Mesendoderm (in vitro differentiated cells): ENCODE measurements at regions not wholly inside any gene's neighbourhood (a gene's known extent, or its start where the extent isn't known, plus 50 kb on each side); places are given as distances from the start of the nearest gene placed in this dataset.

Experiments
- DNase-seq: peaks from one replicate; pipeline ENCODE4 v3.0.0; 2013
- H2AK5ac ChIP-seq: 2 replicates; pipeline ENCODE4 v1.6.1; 2013; ENCODE audit warnings: low read length, inconsistent platforms
- H2BK120ac ChIP-seq: 2 replicates; pipeline ENCODE4 v1.6.1; 2013; ENCODE audit warnings: low read depth, mild to moderate bottlenecking, low read length, moderate library complexity, mixed read lengths
- H2BK15ac ChIP-seq: replicated peaks from 2 replicates; pipeline ENCODE4 v1.6.1; 2013; ENCODE audit warnings: low read depth, mild to moderate bottlenecking, moderate library complexity
- H2BK5ac ChIP-seq: 2 replicates; pipeline ENCODE4 v1.6.1; 2013; ENCODE audit warnings: low read length, inconsistent platforms
- H3K18ac ChIP-seq: 2 replicates; pipeline ENCODE4 v1.6.1; 2013; ENCODE audit warnings: mild to moderate bottlenecking, low read length, mixed read lengths
- H3K23ac ChIP-seq: one replicate; pipeline ENCODE4 v1.6.1; 2013; ENCODE audit warnings: low read length
- H3K27ac ChIP-seq: 2 replicates; pipeline ENCODE4 v1.5.1; 2013; ENCODE audit warnings: low read depth, mild to moderate bottlenecking, inconsistent platforms, low read length, moderate library complexity
- H3K27me3 ChIP-seq: 2 replicates; pipeline ENCODE4 v1.6.1; 2013; ENCODE audit warnings: low read length, control low read depth, mild to moderate bottlenecking, inconsistent platforms; ENCODE audit not compliant: insufficient read depth, poor library complexity
- H3K36me3 ChIP-seq: 2 replicates; pipeline ENCODE4 v1.6.1; 2013; ENCODE audit warnings: low read length, inconsistent platforms; ENCODE audit not compliant: control insufficient read depth, insufficient read depth
- H3K4ac ChIP-seq: one replicate; pipeline ENCODE4 v1.6.1; 2013; ENCODE audit warnings: low read depth, mild to moderate bottlenecking, low read length, moderate library complexity
- H3K4me1 ChIP-seq: 2 replicates; pipeline ENCODE4 v1.6.1; 2013; ENCODE audit warnings: low read depth, low read length, inconsistent platforms; ENCODE audit not compliant: control insufficient read depth
- H3K4me2 ChIP-seq: 2 replicates; pipeline ENCODE4 v1.6.1; 2013; ENCODE audit warnings: low read length
- H3K4me3 ChIP-seq: 2 replicates; pipeline ENCODE4 v1.5.1; 2013; ENCODE audit warnings: mild to moderate bottlenecking, low read length
- H3K56ac ChIP-seq: one replicate; pipeline ENCODE4 v1.6.1; 2013; ENCODE audit warnings: low read length
- H3K79me1 ChIP-seq: 2 replicates; pipeline ENCODE4 v1.6.1; 2013; ENCODE audit warnings: low read length, inconsistent platforms
- H3K79me2 ChIP-seq: 2 replicates; pipeline ENCODE4 v1.6.1; 2013; ENCODE audit warnings: mild to moderate bottlenecking, low read length; ENCODE audit not compliant: control insufficient read depth, insufficient read depth
- H3K9ac ChIP-seq: 2 replicates; pipeline ENCODE4 v1.6.1; 2013; ENCODE audit warnings: low read length, inconsistent platforms
- H4K5ac ChIP-seq: one replicate; pipeline ENCODE4 v1.6.1; 2013; ENCODE audit warnings: low read length
- H4K8ac ChIP-seq: one replicate; pipeline ENCODE4 v1.6.1; 2013; ENCODE audit warnings: low read depth, mild to moderate bottlenecking, control low read depth, low read length, moderate library complexity
- WGBS: extraction: QIAGEN DNeasy Blood & Tissue Kit; methylation state at CpG from one replicate; pipeline ENCODE4 v1.1.7; 2013; ENCODE audit warnings: low lambda C conversion rate, missing lambda C conversion rate; ENCODE audit not compliant: insufficient coverage; ENCODE audit errors: extremely low coverage; 5-methylcytosine and 5-hydroxymethylcytosine counted together

DNA sequence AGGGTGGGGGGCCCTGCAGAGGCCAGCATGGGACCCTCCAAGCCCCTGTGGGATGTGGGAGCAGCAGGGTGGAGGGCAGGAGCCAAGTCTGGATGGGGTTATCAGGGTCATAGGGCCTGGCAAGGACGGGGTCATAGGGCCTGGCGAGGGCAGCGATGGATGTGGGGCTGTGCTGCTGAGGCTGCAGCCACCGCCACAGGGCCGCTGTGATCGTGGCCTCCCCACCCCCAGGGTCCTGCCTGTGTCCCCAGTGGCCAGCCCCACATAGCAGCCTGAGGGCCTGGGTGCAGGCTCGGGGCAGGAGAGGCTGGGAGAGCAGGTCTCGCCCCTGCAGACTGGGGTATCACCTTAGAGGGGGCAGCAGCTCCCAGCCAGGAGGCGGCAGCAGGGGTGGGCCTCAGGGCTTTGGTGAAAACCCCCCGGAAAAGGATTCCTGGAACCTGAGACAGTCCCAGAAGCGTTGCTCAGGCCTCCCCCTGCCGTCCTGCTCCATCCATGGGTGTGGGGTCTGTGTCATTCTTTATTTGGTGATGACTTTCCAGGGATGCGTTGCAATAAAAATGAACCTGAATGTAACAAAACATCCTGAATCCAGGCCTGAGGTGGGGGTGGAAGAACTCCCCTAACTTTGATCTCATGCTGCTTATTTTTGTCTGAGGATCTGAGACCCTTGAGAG is 107.3 kb upstream of the SHH start:
- Histone ChIP-seq H3K36me3 (no peaks in the 10 kb centered on the region), H3K18ac (no peak overlapping the region), H4K5ac (no peak overlapping the region), H2BK120ac (no peak overlapping the region), H2AK5ac (no peak overlapping the region), H3K27me3 (no peaks in the 10 kb centered on the region), H3K27ac (no peak overlapping the region), H3K9ac (no peak overlapping the region), H3K56ac (no peak overlapping the region), H3K4ac (no peak overlapping the region), H3K4me3 (no peak overlapping the region), H2BK15ac (no peak overlapping the region), H3K4me1 (no peaks in the 10 kb centered on the region), H4K8ac (no peak overlapping the region), H2BK5ac (no peak overlapping the region), H3K79me2 (no peaks in the 10 kb centered on the region), H3K79me1 (no peaks in the 10 kb centered on the region), H3K23ac (no peak overlapping the region), H3K4me2 (no peak overlapping the region)
- DNase-seq = no peak
- WGBS = no CpG with 5 or more reads among the region's 13 CpGs

DNA sequence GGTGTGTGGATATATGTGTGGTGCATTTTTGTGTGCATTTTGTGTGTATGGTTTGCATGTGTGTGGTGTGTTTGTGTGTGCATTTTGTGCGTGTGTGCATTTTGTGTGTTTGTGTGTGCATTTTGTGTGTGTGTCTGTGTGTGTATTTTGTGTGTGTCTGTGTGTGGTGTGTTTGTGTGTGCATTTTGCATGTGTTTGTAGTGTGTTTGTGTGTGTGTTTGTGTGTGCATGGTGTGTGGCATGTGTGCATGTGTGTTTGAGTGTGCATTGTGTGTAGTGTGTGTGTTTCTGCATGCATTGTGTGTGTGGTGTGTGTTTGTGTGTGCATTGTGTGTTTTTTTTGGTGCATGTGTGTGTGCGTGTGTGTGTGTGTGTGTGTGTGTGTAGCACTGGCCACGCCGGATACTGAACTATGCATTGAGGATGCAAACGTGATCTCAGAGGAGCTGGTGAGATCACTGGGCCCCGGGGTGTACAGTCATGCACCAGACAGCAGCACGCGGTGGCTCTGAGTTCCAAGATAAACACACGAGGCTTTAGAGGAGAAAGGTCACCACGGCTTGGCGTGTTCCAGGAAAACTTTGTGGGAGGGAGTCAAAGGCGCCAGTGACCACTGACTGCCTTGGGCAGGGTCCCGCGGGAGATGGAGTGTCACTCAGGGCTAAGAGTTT is 106.6 kb upstream of the SHH start:
- Histone ChIP-seq H3K56ac (no peak overlapping the region), H3K4me2 (no peak overlapping the region), H3K27ac (no peak overlapping the region), H3K79me1 (no peaks in the 10 kb centered on the region), H2BK15ac (no peak overlapping the region), H3K79me2 (no peaks in the 10 kb centered on the region), H2BK120ac (no peak overlapping the region), H3K18ac (no peak overlapping the region), H2AK5ac (no peak overlapping the region), H2BK5ac (no peak overlapping the region), H3K4me3 (no peak overlapping the region), H3K4ac (no peak overlapping the region), H4K5ac (no peak overlapping the region), H3K27me3 (no peaks in the 10 kb centered on the region), H3K4me1 (no peaks in the 10 kb centered on the region), H3K36me3 (no peaks in the 10 kb centered on the region), H4K8ac (no peak overlapping the region), H3K9ac (no peak overlapping the region), H3K23ac (no peak overlapping the region)
- no peak for DNase-seq
- WGBS = no CpG with 5 or more reads among the region's 14 CpGs

DNA sequence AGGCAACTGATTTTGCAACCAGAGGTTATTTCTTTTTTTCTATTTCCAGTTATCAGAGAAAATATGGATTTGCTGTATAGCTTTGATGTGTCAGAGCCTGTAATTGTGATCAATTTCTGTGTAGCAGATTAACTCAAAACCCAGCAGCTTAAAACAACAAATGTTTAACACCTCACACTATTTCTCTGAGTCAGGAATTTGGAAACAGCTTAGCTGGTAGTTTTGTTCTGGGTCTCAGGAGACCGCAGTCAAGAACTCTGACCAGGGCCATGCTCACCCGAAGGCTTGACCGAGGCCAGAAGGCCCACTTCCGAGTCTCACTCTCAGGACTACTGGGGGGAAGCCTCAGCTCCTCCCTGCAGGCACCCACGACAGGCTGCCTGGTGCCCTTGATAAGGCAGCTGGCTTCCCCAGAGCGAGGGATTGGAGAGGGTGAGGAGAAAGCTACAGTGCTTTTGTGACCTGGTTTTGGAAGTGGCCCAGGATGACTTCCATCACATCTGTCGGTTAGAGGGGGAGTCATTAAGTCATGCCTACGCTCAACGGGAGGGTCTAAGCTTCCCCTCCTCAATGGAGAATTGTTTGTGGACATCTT is 105.7 kb upstream of the SHH start:
- H3K27ac ChIP-seq = no peak overlapping the region
- no peaks in the 10 kb centered on the region for H3K36me3 ChIP-seq
- H3K4ac ChIP-seq = no peak overlapping the region
- no peak overlapping the region for H3K9ac ChIP-seq
- no peaks in the 10 kb centered on the region for H3K27me3 ChIP-seq
- no peak overlapping the region for H4K8ac ChIP-seq
- no peaks in the 10 kb centered on the region for H3K79me1 ChIP-seq
- WGBS = no CpG with 5 or more reads among the region's 9 CpGs
- H3K4me3 ChIP-seq = no peak overlapping the region
- H3K18ac ChIP-seq = no peak overlapping the region
- no peak overlapping the region for H2AK5ac ChIP-seq
- H3K4me1 ChIP-seq = no peaks in the 10 kb centered on the region
- no peak overlapping the region for H4K5ac ChIP-seq
- no peak overlapping the region for H3K56ac ChIP-seq
- H2BK5ac ChIP-seq = no peak overlapping the region
- H3K23ac ChIP-seq = no peak overlapping the region
- H3K4me2 ChIP-seq = no peak overlapping the region
- H2BK120ac ChIP-seq = no peak overlapping the region
- H3K79me2 ChIP-seq = no peaks in the 10 kb centered on the region
- H2BK15ac ChIP-seq = no peak overlapping the region
- DNase-seq = no peak

DNA sequence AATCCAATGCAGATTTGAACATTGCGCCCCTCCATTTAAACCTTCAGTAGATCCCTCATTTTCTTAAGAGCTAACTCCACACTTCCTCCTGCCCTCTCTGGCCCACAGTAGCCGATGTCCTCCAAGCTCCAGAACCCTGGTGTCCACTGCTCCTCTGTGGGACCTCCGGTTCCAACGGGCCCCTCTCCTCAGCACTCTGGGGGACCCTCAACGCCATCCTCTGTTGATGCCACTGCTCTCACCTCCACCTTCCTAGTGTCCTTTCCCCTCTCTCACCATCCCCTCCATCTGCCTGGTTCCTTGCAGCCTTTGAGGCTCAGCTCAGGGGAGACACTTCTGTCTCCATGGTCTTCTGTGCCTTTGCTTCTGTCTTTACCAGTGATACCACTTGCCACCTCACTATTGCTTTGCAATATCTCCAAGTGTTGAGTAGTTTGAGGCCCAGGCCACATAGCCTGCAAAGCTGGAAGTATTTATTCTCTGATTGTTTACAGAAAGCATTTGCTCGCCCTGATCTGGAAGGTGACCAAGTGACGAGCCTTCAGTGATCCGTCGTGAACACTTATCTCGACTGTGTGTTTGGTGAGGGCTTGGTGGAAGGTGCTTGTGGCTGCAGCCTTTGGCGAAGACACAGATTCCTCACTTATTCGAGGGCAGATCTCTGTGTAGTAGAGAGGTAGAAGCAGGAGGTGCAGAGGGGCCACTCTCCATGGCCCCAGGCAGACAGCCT is 104.8 kb upstream of the SHH start:
- no peak overlapping the region for H2BK120ac ChIP-seq
- H3K4ac ChIP-seq = no peak overlapping the region
- H3K27me3 ChIP-seq = no peaks in the 10 kb centered on the region
- no peak overlapping the region for H4K5ac ChIP-seq
- H3K79me2 ChIP-seq = no peaks in the 10 kb centered on the region
- no peak overlapping the region for H3K4me2 ChIP-seq
- no peak overlapping the region for H3K4me3 ChIP-seq
- no peaks in the 10 kb centered on the region for H3K79me1 ChIP-seq
- no peak overlapping the region for H3K23ac ChIP-seq
- H3K4me1 ChIP-seq = no peaks in the 10 kb centered on the region
- H3K56ac ChIP-seq = no peak overlapping the region
- H3K36me3 ChIP-seq = no peaks in the 10 kb centered on the region
- WGBS = no CpG with 5 or more reads among the region's 12 CpGs
- H3K27ac ChIP-seq = no peak overlapping the region
- no peak for DNase-seq
- H2BK15ac ChIP-seq = no peak overlapping the region
- no peak overlapping the region for H3K9ac ChIP-seq
- H2BK5ac ChIP-seq = no peak overlapping the region
- H4K8ac ChIP-seq = no peak overlapping the region
- H2AK5ac ChIP-seq = no peak overlapping the region
- no peak overlapping the region for H3K18ac ChIP-seq

DNA sequence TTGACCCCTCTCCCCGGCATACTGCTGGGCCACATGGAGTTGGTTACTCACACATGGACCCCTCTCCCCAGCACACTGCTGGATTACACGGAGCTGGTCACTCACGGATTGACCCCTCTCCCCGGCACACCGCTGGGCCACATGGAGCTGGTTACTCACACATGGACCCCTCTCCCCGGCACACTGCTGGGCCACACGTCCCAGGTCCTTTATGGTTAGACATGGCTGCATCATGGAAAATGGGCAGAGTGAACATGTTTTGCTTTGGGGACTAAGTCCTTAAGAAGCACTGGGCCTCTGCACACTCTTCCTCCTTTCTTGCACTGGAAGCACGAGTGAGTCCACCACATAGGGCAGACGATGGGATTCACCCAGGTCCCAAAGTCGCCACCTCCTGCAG is 102.1 kb upstream of the SHH start:
- H3K79me2 ChIP-seq = no peaks in the 10 kb centered on the region
- H3K9ac ChIP-seq = no peak overlapping the region
- no peak overlapping the region for H4K8ac ChIP-seq
- no peak overlapping the region for H3K4me3 ChIP-seq
- no peak overlapping the region for H2BK120ac ChIP-seq
- no peaks in the 10 kb centered on the region for H3K27me3 ChIP-seq
- DNase-seq = no peak
- no peaks in the 10 kb centered on the region for H3K4me1 ChIP-seq
- no peak overlapping the region for H2BK15ac ChIP-seq
- no peaks in the 10 kb centered on the region for H3K36me3 ChIP-seq
- H3K4me2 ChIP-seq = no peak overlapping the region
- H2BK5ac ChIP-seq = no peak overlapping the region
- WGBS = no CpG with 5 or more reads among the region's 10 CpGs
- no peak overlapping the region for H4K5ac ChIP-seq
- H3K18ac ChIP-seq = no peak overlapping the region
- no peak overlapping the region for H3K27ac ChIP-seq
- H3K23ac ChIP-seq = no peak overlapping the region
- no peak overlapping the region for H3K4ac ChIP-seq
- H3K56ac ChIP-seq = no peak overlapping the region
- H3K79me1 ChIP-seq = no peaks in the 10 kb centered on the region
- no peak overlapping the region for H2AK5ac ChIP-seq
